ENCODE measurements at regions not wholly inside any gene's neighbourhood (a gene's known extent, or its start where the extent isn't known, plus 50 kb on each side); places are given as distances from the start of the nearest gene placed in this dataset.
A peak's percentile ranks its signal among the peaks of the same experiment; 100 is the strongest.
"Not testable (repeated sequence)": the region's sequence is repeated elsewhere in the genome, so short reads cannot be mapped to it uniquely, and the experiment has no call there.

DNA sequence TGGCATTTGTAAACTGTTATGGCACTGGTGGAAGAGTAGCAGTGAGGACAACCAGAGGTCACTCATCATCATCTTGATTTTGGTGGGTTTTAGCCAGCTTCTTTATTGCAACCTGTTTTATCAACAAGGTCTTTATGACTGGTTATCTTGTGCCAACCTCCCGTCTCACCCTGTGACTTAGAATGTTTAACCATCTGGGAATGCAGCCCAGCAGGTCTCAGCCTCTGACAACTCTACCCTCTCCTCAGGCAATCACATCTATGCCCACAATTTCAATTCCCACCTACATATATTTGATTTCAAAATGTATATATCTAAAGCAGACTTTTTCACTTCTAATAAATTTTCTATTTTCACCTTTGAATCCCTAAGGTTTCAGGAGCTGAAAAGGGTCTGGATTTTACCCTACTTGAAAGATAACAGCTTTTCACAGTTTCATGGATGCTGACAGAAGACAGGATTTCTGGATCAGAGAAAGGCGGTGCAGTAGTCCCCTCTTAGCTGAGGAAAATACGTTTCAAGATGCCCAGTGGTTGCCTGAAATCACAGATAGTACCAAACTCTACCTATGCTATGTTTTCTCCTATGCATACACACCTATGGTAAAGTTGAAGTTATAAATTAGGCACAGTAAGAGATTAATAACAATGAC is 1171.8 kb downstream of the DIAPH3 start:
- no peak for DNase-seq (ENCODE audit: low read depth)

DNA sequence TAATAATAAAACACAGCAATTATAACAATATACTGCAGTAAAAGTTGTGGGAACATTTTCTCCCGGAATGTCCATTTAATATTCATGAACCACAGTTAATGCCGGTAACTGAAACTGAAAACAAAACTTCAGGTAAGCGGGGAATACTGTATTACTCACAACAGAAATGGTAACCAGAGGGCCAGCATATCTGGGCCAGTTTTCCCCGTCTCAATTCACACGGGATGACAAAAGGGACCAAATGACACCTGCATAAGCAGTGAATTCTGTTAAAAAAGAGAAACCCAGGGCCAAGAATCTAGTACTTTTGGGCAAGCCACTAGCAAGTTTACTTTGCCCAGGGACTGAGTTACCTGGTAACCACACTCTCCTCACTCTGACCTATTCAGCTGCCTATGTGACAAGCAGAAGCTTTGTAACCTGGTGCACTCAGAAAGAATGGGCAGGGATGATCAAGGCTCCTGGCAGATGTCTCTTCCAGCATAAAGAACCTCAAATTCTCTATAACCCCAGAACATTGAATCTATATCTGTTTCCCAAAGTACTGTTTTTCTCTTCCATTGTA is 1171.2 kb downstream of the DIAPH3 start:
- no peak for DNase-seq (ENCODE audit: low read depth)

DNA sequence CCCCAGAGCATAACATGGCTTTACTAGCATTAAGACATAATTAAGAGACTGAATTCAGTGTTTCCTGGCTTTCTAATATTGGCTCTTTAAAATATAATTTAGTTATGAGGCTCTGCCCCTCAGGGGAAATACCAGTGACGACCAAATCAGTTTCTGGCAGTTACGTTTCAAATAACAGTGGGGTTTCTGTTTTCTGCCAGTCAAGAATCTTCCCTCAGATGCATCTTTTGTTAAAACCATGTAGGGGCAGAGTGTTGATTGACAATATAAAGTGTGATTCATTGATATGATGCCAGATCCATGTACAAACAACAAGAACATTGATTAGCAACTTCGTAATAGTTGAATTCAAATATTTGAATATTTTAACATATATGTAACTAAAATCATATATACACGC is 1169.7 kb downstream of the DIAPH3 start:
- DNase-seq (ENCODE audit: low read depth): peak; percentile 20

DNA sequence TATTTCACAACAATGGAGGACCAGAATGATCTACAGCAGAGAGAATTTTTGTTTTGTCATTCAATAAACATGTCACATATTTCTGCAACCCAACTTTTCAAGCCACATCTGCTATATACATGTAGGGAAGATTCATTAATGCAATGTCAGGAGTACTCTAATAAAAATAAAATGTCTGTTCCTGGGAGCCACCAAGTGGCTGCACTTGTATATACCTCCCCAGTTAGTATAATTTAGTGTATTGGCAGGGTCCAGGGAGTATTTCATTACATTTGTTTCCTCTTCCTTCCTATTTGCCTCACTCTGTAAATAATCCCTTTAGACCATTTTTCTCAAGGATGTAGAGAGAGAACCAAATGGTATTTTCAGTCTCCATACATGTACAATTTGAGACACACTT is 1169.0 kb downstream of the DIAPH3 start:
- no peak for DNase-seq (ENCODE audit: low read depth)

DNA sequence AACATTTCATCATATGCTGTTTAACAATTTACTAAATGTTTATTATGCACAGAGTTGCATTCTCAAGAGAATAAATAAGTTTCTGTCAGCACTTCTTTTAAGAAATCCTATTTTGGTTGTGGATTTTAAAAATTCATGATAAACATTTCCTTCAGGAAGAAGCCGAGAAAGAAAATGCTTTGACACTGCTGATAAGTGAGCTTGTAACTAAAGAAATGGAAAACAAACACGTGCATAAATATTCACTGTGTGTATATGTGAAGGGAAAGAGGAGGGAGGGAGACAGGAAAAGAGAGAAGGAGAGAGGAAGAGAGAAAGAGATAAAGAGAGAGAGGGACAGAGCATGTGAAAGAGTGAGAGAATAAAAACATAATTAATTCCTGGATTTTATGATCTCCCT is 1165.0 kb downstream of the DIAPH3 start:
- DNase-seq (ENCODE audit: low read depth): no peak

DNA sequence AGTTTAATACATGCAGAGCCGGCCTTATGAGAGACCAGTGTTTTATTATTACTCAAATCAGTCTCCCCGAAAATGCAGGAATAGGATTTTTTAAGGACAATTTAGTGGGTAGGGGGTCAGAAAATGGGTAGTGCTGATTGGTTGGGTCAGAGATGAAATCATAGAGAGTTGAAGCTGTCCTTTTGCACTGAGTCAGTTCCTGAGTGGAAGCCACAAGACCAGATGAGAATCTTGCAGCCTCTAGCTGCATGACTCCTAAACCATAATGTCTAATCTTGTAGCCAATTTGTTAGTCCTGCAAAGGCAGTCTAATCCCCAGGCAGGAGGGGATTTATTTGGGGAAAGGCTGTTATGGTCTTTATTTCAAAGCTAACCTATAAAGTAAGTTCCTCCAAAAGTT is 1163.9 kb downstream of the DIAPH3 start:
- DNase-seq (ENCODE audit: low read depth): no peak

DNA sequence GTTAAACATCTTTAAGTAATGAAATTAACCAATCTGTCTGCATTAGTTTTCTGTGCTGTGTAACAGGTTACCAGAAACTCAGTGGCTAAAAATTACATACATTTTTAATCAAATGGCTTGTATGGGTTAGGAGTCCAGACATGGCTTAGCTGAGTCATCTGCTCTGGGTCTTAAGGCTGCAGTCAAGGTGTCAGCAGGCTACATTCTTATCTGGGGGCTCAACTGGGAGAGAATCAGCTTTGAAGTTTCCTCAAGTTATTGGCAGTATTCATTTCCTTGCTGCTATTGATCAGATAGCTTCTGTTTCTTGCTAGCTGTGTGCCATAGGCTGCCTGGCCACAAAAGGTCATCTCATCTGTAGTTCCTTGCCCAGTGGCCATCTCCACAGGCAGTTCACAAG is 1163.0 kb downstream of the DIAPH3 start:
- no peak for DNase-seq (ENCODE audit: low read depth)

DNA sequence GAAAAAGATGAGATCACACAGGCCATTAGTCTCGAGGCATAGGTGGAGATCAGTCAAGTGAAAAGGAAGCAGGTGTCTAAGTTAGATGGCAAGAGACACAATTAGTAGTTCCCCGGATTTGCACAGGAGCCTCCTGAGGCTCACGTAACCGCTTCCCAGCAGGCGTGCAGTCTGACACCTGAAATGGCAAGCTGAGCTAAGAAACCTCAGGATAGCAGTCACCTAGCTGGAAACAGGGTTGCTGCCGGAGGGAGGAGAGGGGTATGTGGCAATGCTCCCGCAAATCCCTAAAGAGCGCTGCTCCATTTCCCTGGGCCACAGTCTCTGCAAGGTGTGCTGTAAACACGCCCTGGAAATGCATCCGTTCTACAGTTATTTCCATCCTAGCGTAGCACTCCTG is 1151.0 kb downstream of the DIAPH3 start:
- no peak for DNase-seq (ENCODE audit: low read depth)

DNA sequence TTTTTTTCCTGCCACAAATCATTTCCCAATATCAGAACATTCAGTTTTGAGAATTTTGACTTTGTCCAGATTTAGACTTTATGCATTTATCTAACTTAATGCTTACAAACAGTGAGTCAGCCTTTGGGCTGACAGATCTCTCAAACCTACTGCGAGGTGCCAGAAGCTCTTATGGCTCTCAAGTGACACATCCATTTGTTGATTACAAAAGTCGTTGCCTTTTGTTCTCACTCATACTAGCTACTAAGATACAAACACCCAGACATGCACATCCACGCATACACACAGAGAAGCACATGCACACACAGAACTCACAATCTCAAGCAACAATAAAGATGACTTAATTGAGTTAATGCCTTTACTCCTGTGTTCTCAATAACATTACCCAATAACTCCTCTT is 1147.5 kb downstream of the DIAPH3 start:
- no peak for DNase-seq (ENCODE audit: low read depth)

DNA sequence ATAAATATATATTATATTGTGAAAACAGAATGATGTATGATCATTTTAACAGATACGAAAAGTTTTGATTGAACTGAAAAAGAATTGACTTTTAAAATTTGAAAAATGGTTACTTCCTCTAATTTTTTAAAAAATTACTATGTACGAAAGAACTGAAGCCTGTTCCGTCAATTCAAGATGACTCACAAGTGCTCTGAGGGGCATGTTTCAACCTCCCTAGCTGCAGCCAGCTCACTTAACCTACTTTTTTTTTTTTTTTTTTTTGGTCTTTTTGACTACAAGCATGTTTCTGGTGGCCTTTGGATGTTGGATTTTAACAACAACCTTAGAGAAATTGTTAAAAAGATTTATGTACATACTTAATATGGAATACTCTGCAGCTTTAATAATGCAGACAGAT is 1139.3 kb downstream of the DIAPH3 start:
- DNase-seq (ENCODE audit: low read depth): no peak

DNA sequence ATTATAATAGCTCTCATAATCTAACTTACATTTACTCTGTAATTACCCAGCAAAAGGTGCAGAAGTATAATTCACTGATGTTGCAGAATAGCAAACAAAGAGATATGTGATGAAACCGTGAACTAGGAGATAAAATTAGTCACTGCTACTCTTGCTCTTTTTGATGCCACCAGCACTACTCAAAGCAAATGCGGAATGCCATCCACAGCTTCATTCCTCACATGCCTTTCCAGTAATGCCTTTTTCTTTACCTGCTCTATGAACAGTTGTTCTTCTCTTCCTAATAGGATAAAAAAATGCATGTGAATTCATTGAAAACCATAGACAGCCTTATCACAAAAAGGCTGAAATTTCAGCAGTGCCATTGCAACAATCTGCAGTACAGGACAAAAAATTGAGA is 1129.5 kb downstream of the DIAPH3 start:
- no peak for DNase-seq (ENCODE audit: low read depth)

DNA sequence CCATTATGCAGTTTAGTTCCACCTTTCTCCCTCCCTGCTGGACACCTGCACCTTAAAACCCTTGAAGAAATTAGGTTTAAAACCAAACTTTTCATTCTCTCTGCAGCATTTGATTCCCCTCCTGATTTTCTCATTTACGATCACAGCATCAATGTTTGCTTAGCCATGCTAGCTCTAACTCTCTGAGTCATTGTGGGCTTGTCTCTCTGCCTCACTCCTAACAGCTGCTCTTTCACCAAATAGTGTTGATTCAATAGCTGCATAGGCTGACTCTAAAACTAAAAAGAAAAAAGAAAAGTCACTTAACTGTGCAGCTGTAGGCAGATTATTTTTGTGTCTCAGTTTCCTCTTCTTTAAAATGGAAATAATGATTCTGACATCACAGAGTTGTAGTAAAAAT is 1124.9 kb downstream of the DIAPH3 start:
- peak; percentile 34 for DNase-seq (ENCODE audit: low read depth)

DNA sequence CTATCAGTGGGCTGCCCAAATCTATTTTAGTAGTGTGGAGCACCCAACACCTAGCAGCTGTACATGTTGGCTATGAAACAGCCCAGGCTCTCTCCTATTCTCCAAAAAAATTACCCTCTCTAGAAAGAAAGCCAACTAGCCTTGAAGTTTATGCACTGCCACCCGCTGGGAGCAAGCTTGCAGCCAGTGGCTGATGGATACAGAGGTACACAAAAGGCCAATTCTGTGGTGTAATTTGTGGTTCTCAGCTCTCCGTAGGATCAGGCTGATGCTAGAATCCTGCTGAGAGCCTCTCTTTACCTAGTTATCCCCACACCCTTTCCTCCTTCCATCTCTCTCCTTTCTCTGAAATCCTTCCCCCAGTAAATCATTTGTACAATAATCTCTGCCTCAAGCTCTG is 1120.7 kb downstream of the DIAPH3 start:
- no peak for DNase-seq (ENCODE audit: low read depth)

DNA sequence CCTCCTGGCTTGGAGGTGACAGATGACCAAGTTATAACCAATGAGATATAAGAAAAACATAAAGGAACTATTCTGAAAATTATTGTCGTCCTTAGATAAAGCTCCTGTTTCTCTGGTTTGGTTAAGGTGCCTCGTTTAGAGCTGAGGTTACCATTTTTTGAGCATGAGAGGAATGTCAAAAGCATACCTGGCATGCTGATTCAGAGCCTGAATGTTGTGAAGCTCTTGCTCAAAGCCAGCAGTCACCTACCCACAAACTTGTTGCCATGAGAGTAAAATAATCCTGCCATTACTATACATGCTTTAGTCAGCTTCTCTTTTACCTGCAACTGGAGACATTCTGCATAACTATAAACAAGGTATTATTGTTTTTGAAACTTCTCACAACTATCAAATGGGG is 1116.2 kb downstream of the DIAPH3 start:
- no peak for DNase-seq (ENCODE audit: low read depth)

DNA sequence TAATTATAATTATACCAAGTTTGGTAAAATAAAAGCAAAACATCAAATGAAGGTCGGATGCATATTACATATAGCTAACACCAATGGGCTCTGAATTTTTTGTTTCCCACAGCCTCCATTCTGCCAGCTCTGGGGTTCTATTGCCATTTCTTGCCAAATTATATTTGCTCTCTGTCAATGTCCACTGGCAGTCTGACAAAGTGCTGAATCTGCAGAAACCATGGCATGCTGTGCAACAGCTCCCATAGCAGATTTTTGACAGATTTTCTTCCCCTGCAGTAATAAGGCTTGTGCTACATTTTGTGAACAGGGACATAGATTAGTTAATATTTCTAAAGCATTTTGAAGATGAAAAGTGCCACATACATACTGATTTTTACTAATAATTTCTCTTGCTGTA is 1102.1 kb downstream of the DIAPH3 start:
- no peak for DNase-seq (ENCODE audit: low read depth)

DNA sequence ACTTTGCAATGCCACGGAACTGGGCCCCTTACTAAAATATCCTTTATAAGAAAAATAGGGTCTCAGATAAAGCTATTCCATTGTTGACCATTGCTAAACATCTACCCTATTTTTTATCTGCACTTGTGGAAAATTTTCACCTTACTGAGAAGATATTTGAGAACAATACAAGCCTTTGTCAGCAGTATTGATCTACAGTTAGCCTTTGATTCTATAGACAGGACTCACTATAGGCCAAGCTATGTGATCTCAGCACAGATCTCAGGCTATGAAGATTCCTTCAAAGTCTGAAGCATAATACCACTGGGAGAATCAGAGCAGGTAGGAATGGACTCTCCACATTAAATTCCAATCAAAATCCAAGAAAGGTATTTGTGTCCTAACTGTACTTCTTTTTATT is 1099.7 kb downstream of the DIAPH3 start:
- no peak for DNase-seq (ENCODE audit: low read depth)

DNA sequence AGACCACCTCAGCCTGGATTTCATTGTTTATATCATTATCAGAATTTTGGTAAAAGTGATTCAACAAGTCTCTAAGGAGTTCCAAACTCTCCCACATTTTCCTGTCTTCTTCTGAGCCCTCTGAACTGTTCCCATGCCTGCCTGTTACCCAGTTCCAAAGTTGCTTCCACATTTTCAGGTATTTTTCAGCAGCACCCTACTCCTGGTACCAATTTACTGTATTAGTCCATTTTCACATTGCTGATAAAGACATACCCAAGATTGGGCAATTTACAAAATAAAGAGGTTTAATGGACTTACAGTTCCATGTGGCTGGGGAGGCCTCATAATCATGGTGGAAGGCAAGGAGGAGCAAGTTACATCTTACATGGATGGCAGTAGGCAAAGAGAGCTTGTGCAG is 1087.3 kb downstream of the DIAPH3 start:
- not testable (repeated sequence) for DNase-seq (ENCODE audit: low read depth)

DNA sequence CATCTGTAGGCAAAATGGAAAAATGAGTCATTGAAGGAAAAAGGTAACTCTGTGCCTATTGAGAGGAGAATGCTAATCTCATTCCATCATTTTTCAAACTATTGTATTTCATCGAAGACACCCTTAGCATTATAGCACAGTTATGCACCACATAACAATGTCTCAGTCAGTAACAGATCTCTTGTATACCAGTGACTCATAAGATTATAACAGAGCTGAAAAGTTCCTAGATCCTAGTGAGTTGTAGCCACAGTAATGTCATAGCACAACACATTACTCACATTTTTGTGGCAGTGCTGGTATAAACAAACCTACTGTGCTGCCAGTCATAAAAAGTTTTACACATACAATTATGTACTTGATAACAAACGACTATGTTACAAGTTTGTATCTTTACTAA is 1077.6 kb downstream of the DIAPH3 start:
- peak; percentile 74 for DNase-seq (ENCODE audit: low read depth)

DNA sequence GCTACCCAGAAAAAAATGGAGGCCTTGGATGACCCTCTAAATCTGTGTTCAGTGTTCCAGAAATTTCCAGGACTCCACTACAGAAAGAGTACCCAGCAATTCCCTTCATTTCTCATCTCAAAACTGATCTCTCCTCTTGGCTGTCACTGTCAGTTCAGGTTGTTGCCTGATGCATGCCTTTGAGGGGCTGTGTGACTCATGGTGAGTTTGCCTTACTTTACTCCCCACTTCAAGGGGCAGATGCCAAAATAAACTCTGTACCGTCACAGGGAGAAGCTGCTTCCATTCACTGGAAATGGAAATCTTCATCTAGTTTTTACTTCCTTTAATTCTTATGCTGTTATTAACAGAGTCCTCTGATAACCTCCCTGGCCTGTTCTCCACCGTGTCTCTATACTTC is 1075.0 kb downstream of the DIAPH3 start:
- DNase-seq (ENCODE audit: low read depth): peak; percentile 41

DNA sequence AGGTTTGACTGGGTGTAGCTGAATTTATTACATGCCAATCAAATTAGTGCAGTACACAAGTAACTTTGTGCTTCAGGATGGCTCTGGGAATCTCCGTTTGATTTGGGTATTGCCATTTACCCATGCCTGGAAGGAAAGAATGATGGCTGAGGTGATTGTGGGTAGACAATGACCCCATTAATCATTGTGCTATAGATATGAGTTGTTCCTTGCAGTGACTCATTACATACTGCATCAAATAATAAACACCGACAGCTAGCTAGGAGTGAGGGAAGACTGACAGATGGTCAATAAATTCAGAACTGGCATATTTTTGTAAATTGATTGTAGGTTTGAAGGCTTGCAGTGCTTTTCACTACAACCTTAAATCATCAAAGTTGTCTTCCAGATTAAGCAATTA is 1069.5 kb downstream of the DIAPH3 start:
- peak; percentile 4 for DNase-seq (ENCODE audit: low read depth)

DNA sequence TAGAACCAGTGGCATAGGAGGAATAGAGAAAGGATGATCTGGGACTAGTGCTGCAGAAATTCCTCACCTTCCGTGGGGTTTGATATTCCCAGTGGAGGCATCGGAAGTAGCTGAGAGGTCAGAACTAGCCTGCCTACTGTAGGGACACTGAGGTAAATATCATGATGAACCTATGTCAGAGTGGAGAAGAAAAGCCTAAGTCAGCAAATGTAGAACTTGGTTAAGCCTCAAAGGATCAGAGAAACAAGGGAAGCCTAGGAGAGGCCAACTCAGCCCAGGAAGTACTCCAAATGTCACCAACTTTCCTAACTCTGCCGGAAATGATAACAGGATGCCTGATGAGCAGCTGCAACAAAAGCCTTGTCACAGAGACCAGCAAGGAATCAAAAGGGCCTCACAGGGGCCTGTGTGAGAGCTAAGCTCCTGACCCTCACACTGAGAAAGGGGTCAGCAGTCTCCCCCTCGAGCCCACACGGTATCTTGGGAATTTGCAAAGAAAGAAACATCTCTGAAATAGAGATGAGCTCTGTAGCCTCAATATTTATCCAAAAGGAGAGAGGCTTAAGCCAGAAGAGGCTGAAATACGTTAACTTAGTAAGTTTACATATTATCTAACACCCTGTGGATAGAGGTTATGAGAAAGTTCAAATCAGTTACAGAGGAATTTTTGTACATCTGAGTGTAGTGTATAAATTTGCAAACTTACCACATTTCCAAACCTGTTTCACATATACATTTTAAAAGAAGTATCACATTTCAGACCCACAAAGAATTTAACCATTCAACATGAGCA is 1064.3 kb downstream of the DIAPH3 start:
- no peak for DNase-seq (ENCODE audit: low read depth)

DNA sequence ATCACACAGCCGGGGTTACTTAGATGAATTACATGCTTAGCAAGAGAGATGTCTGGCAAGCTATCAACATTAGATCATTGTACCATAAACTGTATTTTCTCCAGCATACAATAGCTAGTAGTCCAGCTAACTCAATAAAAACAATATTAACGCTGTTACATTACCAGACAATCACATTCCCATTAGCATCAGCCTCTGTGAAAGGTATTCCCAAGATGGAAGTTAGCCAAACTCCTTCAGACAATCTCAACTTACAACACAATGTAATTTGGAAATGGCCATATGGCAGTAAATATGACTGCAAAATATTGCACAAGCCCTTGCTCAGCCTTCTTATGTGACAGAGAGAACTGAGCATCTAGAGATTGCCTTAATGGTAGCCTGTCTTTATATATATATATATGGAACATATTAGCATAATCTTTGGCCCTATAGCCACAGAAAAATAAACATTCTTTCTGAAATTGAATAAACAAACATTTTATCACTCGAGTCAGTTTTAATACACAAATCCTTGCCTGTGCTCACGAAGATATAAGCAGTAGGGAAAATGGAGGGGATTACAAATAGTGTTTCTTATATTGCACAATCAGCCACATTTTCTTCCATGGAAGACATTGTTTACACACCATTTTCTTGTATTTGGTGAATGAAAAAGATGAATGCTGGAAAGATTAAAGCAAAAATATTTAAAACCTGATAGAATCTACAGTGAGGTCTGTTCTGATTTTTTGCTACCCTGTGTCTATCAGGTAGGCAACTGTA is 1060.5 kb downstream of the DIAPH3 start:
- no peak for DNase-seq (ENCODE audit: low read depth)

DNA sequence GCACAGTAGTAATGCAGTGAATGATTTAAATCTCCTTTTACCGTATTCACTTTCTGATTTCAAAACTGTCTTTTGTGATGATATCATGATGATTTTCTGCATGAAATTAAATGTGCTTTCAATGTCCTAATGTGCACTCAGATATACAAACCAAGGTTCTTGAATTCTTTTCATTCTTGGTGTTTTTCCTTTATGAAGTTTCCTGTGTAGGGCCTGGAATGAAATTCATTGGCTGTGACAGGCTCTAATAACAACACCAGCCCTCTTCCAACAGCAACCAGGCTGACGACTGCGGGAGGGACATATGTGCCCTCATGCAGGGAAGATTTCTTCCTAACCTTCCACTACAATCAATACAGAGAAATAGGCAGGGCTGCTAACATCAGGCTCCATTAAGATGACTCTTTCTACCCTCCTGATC is 1052.0 kb downstream of the DIAPH3 start:
- peak; percentile 41 for DNase-seq (ENCODE audit: low read depth)

All from RPMI7951 (cell line).